NOMO-1 treated with DMSO at 0.1 percent for 48 hours (cell line): ENCODE measurements at regions not wholly inside any gene's neighbourhood (a gene's known extent, or its start where the extent isn't known, plus 50 kb on each side); places are given as distances from the start of the nearest gene placed in this dataset.

Experiments
- DNase-seq: peaks from one replicate; lab custom pipeline; 2025; ENCODE audit not compliant: unreplicated experiment; lab: John Stamatoyannopoulos, UW

DNA sequence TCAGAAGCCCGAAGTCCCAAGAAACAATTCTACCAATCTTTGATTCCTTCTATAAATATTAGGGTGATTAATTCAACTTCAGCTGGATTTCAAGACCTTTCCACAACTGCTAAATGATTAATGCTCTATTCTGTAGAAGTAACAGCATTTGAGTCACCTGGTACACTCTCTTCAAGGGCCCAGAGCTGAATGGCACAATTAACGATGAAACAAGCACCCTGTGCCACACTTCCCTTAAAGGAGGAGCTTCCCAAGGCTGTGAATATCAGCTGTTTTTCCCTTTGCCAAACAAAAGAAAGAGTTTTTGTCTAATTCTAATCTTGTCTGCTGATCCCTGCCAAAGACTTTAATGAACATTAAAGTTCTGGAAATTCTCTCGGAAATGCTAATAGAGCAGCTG lies 56.0 kb downstream of the BOD1L2 start:
- DNase-seq, result no peak

DNA sequence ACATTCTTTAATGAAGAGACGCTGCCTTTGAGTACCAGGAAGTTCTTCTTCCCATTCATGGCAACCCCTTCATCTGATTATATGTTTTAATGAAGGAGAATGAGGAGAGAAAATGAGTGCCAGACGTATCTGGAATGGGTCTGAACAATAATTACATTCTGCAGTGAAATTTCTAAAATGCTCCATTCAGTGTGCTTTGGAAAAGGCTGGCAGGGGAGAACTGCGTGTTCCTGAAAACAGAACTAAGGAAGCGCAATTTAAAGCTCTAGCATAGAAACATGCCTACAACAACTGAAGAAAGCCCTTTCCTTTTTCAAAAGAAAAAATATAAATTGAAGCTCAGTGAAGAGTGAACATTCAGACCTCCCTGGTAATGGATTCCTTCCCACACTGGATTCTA lies 58.8 kb downstream of the BOD1L2 start:
- no peak for DNase-seq

DNA sequence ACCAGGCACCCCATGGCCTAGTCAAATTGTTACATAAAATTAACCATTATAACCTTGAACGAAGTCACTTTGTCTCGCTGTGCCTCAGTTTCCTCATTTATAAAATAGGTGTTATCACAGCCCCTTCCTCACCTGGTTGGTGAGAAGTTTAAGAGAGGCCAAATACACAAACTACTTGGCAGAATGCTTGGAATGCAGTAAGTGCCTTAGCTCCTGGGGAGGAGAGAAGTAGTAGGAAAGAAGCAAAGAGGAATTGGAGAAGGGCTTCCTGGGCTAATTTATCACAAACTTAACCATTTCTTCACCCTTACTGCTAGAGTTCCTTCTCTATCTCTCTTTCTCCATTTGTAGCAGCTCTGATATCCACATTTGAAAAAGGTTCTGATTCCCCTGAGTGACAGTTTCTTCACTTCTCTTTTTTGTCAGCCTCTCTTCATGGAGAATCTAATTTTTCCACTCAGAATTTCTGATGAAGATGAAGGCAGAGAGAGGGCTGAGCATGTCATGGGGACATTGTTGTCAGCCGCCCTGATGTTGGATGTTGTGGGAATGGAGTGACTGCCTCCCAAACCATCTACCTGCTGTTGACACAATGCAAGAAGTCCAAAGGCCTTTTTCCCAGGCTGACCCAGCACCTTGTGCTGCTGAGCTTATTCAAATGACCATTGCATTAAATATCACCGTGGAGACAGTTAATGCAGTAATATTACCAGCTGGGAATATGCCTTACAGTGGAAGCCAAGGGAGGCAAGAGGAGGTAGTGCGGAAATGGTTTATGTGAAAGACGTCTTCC lies 60.4 kb downstream of the BOD1L2 start:
- peak; percentile 12 for DNase-seq

DNA sequence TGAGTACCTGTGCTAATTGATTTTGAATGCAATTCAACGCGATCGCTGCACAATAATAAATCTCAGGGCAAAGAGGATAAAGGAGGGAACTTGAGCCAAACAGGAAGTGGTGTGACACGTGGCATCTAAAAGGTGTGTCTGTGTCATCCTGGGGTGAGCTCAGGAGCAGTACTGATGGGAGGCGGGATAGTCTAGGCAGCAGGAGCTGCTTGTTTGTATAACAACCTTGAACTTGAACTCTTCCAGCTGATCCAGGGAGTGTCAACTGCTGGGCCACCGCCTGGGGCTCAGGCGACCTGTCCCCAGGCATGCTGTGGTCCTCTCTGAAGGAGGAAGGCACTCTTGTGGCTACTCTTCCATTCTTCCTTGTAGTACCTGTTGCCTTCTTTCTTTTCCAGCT lies 61.2 kb downstream of the BOD1L2 start:
- no peak for DNase-seq

DNA sequence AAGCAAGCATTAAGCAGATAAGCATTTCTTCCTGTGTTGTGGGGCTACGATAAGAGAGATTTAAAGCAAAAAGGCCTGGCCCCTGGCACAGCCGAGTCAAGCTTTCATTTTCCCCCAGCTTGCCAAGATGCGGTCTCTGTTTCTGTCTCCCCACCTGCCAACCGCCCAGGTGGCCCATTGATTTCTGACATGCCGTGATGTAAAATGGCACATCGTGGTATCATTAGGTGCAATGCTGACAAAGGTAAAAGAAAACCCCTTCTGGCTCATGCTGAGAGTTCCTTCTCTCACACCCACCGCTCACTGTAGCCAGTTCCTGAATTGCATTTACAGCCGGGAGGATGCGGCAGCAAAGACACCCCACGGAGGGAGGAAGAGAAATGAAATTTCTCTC lies 62.8 kb downstream of the BOD1L2 start:
- DNase-seq, result peak; percentile 54

DNA sequence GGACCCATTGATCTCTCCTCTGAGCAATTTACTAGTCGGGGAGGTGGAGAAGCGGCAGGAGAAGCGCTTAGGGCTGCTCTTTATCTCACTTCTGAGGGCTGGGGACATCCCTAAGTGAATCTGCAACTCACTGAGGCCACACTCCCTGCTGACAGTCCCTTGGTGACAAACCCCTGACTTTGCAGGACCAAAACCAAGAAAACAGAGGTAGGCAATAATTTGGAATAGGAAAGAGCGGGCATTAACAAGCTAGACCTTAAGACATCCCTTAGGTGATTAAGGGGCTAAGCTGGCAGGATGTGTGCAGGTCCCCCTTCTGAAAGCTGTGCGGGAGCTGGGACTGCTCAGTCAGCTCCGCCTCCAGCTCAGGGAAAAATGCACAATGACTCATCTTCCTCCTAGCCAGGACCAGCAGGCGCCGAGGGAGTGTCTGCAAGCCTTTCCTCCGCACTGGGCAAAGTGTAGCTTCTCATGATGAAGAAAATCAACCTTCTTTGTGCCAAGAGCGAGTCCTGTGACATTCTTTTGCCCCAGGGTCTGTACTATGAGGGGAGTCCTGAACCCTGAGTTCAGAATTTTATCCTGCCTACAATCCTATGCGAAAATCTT lies 63.3 kb downstream of the BOD1L2 start:
- peak; percentile 55 for DNase-seq

DNA sequence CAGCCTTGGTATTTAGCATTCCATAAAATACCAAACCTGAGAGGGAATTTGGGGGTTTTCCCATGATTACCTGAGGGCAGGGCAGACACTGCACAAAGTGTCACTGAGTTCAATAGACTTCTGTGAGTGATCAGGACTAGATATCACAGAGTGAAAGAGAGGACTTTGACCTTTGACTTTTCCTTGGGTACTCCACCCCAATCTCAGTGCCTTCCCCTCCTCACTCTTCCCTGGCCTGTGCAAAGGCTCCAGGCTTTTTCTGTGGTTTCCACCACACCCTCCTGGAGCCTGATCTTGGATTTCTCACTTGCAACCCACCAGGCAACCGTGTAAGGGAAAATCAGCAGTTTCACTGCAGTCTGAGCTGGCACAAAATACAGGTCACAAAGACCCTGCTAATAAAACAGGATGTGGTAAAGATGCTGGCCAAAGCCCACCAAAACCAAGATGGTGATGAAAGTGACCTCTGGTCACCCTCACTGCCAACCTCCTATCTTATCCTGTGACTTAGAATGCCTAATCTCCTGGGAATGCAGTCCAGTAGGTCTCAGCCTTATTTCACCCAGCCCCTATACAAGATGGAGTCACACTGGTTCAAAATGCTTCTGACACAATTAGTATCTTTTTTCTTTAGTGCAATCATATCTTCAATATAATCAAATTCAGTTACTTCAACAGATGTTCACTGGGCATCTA lies 64.0 kb downstream of the BOD1L2 start:
- DNase-seq, result no peak

DNA sequence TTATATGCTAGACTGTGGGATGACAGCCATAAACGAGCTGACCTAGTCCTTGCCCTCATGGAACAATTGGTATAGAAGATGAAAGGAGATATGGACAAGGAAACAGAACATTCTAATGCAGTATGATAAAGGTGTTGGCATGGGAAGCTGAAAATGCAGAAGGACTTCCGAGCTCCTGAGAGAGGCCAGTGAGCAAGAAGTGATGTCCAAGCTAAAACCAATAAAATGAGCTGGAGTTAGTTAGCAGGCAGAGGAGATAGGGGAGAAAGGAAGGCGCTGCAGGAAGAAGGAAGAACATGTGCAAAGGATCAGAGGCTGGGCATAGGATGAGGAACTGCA lies 64.5 kb downstream of the BOD1L2 start:
- DNase-seq, result no peak

DNA sequence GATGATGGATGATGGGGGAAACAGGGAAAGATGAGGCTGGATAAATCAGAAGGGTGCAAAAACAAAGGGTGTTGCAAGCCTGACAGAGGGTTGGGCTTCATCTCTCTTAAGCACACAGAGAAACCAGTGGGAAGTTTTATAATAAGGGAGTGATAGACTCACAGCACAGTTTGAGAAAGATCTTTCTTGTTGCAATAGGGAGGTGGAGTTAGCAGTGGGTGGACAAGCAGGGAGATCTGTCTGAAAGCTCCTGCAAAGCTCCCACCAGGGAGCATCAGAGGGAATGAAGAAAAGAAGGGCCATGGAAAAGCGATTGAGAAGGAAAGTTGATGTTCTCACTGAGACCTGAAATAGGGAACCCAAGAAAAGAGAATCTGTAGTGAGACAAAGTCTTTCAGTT lies 64.9 kb downstream of the BOD1L2 start:
- no peak for DNase-seq

DNA sequence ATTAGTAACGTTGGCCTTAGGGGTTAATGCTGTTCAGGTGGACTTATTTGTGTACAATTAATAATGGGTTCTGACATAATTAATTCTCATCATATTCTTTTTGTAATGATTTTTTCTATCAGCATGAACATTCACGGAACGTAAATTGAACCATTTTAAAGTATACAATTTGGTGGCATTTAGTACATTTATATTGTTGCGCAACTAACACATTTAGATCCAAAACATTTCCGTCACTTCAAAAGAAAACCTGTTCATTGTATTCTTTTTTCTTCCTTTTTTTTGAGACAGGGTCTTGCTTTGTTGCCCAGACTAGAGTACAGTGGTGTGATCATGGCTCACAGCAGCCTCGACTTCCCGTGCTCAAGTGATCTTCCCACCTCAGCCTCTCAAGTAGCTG lies 65.8 kb downstream of the BOD1L2 start:
- DNase-seq, result no peak

DNA sequence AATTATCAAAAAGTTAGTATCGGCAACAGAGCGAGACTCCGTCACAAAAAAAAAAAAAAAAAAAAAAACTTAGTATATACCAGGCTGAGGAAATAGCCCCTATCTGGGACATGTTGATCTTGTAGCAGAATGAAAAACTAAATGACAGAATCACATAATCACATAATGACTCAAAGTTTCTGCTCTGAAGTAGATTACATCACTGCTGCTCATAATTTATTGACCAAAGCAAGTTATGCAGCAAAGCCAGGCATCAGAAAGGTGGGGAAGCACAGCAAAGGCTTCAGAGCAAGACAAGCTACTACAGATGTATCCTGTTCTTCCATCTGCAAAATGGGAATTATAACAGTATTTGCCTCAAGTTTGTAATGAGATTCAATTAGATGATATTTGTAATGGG lies 68.1 kb downstream of the BOD1L2 start:
- peak; percentile 12 for DNase-seq

DNA sequence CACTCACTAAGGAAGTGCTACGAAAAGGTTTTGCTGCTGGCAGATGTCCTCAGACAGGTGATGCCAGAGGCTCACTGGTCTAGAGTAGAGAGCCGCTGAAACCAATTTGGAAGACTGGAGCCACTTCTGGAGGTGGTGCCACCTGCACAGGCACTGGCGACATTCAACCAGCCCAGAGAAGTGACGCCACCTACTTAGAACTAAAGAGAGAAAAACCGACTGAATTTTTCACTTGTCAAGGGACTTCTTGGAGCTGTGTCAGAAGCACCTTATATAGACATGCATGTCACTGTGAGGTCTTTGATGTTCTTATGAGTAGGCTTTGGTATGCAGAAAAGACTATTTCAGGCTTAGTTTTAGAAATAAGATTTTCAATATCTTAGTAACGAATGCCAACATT lies 71.4 kb downstream of the BOD1L2 start:
- DNase-seq, result no peak

DNA sequence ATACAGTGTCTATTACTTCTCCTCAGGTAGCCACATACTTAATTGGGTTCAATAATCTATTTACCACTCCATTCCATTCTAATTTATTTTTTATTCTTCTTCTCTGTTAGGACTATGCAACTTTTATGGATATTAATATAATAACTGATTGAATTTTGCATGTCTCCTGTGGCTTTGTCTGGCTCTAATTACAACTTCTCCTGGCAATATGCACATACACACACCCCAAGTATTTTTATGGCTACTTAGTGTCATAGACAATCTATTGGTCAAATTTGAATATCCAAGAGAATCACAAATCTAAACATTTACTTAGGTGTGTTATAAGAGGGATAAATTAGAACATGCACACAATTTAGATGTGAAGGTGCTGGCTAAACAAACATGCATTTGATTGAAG lies 73.1 kb downstream of the BOD1L2 start:
- DNase-seq, result no peak

DNA sequence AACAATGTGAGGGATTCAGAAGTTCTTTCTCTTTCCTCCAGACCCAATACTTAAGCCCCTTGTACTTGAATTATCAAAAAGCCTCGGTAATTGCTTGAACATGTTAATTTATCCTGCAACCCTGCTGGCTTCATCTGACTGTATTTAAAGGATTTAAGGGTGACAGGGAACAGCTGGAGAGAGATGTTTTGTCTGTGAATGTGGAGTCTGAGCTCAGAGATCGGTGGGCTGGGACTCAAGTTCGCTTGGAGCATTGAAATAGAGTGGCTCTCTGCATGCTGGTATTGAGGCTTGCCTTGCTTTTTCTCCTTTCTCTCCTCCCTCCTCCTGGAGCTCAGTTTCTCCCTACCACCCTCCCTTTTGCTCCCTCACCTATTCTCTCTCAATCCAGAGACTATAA lies 73.6 kb downstream of the BOD1L2 start:
- DNase-seq, result no peak

DNA sequence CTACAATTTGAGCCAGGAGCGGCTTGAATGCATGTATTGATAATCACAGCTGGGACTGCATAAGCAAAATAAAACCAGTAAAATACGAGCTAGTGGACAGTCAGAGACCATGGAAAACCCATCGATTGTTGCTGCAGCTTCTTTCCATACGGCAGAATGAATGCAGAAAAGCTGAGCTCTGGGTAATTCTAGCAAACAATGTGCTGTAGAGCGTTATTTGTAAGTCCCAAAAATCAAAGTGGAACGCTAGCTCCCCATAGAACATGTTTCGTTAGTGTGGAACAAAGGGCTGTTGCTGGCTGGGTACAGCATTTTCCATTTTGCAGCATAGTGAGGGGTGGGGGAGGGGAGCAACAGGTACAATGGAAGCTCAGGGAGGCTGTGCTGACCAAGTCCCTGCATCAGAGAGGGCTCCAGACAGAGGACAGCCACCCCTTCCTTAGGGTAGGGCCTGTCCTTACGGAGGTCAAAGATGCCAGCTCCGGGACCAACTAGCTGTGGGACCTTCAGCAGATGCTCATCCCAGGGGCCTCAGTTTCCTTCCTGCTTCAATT lies 74.1 kb downstream of the BOD1L2 start:
- no peak for DNase-seq

DNA sequence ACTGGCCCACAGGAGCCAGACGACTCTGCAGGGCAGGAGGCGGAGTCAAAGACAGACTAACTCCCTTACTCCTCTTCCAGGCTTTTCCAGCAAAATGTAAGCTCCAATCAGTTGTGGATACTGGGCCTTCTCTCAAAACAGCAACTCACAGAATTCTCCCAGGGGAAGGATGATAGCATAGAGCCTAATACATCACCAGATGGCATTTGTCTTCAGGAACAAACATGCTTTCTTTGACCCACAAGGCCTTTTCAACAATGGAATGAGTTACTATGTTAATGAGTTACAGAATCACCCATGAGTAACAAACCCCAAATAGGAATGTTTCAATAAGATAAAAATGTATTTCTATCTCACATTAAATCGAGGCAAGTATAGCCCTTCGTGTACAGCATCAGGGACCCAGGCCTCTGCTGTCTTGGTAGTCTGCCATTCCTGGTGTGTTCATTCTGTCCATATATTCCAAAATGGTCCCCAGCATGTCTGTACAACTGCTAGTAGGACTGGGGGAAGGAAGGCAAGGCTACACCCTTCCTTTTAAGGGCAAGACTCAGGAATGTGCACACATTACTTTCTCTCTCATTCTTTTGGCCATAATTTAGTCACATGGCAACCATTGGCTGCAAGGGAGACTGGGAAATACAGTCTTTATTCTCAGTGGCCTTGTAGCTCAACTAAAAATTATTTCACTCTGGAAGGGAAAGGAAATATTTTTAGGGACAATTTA lies 76.4 kb downstream of the BOD1L2 start:
- no peak for DNase-seq

DNA sequence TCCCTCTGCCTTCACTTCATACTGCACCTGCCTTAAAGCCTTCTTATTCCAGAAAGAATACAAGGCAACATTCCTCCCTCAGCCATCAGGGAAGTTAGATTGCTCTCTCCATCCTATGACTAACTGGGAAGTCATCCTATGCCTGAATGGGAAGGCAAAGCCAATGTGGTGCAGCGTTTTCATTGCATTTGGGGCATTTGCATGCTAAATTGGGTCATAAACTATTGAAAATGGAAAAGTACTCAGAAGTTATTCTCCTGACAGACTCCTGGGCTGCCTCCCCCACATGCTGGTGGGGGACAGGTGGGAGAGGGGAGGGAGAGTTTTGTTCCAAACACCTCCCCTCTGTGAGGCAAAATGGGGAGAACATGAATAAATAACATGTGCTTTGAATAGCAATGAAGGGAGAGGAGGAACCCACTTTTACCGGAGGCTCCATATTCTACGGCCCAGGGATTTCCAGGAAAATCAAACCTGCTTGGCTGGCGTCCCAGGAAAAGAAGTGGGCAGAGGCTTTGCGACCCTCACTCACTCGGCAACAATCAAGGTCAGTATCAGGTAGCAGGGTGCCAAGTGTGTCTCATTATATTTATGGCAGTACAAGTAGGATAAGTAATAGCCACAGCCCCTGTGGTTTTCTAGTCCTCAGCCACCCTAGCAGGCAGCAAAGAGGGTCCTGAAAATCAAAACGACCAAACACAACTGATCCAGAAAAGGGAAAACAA lies 84.1 kb downstream of the BOD1L2 start:
- DNase-seq, result no peak

DNA sequence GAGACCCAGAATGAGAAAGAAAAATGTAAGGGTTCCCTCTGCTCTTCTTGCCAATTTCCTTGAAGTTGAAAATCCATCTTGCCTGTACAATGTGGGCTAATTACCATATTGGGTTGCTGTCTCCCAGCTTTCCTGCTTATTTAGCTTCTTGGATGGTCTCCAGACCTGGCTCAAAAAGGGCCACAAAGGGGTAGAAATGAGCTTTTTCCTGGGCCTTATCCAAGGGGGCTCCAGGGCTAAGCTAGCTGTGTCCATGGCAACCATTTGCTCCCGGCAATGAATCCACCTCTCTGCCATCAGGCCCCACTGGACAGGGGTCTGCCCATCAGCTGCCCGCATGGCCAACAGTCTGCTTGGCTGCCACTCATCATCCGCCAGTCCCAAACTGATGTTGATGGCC lies 85.0 kb downstream of the BOD1L2 start:
- no peak for DNase-seq

DNA sequence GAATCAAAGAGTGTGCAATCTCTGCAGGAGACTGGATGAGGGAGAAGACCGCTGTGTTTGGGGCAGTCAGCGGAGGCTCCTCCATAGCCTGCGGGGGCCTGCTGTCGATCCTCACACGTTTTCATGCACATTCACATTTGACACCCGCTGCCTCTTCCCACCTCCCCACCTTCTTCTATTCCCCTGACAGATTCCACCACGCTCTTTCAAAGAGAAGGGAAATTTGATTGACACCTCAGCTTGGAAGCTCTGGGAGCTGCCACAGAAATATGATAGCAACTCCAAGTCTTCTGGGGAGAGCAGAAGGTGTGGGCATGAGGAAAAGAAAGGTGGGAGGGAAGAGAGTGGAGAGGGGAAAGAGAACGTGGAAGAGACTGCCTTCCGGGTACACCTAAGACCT lies 87.5 kb downstream of the BOD1L2 start:
- DNase-seq, result no peak

DNA sequence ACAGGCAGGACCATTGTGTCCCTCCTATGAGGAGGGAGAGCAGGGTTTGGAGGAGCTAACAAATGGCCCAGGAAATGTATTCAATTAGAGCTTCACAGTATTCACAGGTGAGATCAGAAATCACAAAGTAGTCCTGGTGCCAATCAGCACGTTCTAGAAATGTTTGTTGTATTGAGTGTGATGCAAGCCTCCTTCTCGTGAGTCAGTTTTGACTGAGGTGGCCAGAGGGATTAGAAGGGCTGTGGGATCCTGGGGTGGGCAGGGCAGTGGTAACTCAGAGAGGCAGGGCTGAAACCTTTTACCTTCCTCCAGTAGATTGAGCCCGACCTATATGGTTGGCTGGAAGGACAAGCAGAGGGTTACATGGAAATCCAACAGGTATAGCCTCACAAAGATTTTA lies 95.0 kb downstream of the BOD1L2 start:
- no peak for DNase-seq

DNA sequence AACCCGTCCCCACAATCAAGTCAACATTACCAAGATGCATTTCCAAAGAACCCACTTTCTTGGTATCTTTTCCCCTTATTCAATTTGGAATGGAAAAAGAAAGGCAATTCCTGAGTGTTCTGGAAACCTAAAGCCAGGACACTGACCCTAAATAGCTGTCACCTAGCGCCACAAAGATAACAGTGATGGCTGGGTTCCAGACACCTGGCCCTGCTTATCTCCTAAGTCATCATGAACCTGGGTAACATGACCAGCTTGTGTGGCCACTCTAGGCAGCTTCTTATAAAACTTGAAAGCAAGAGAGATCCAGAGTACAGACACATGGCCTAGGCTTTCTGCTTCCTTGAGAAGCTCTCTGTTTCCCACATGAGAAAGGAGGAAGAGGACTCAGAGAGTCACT lies 95.4 kb downstream of the BOD1L2 start:
- no peak for DNase-seq
